GM19324 (cell line): ENCODE measurements at regions not wholly inside any gene's neighbourhood (a gene's known extent, or its start where the extent isn't known, plus 50 kb on each side); places are given as distances from the start of the nearest gene placed in this dataset.
"Not testable (repeated sequence)": the region's sequence is repeated elsewhere in the genome, so short reads cannot be mapped to it uniquely, and the experiment has no call there.

ENCODE experiments used
- ATAC-seq: cut with Tn5 transposase; IDR thresholded peaks from one replicate; pipeline ENCODE4 v1.9.1; 2021; ENCODE audit warnings: mild to moderate bottlenecking, moderate library complexity; ENCODE audit not compliant: unreplicated experiment, low FRiP score

- ATAC-seq: no peak
These were observed 727.7 kb upstream of the NCAM2 start for GRCh38 chr21:20270365-20271055.

- no peak for ATAC-seq
These were observed 725.3 kb upstream of the NCAM2 start for GRCh38 chr21:20272791-20273362.

DNA sequence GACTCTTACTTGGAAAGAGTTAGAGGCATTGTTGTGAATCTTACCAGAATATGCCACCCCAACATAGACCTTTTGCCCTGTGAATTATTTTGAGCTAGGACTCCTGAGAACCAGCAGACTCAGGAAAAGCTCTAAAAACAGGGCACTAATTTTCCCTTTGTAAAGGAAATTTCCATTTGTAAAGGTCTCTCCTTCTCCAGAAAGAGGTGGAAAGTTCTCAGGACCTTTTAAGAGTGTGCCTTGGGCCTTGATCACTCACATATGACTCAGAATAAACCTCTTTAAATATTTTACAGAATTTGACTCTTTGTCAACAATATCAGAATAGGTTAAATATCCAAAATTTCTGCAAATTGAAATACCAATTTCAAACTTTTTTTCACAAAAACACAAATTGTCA lies 721.8 kb upstream of the NCAM2 start:
- no peak for ATAC-seq

- no peak for ATAC-seq
These were observed 721.3 kb upstream of the NCAM2 start for GRCh38 chr21:20276954-20277353.

- no peak for ATAC-seq
These were observed 714.4 kb upstream of the NCAM2 start for GRCh38 chr21:20283836-20284235.

DNA sequence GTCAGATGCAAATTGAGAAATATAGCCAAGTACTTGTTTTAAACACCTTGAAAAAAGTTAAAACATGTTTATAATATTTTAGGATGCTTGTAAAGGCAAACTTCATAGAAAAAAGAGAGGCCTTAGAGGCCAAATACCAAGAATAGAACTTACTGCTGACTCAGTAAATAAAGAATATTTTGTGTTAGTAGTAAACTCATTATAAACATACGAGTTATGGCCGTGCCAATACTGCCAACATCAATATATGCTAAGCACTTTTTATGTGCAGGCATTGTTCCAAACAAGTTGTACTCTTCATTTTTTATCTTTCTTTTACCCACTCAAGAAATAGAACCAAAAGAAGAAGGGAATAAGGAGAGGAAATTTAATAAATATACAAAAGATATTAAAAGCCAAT lies 705.9 kb upstream of the NCAM2 start:
- ATAC-seq: no peak

- not testable (repeated sequence) for ATAC-seq
These were observed 705.4 kb upstream of the NCAM2 start for GRCh38 chr21:20292854-20293253.

DNA sequence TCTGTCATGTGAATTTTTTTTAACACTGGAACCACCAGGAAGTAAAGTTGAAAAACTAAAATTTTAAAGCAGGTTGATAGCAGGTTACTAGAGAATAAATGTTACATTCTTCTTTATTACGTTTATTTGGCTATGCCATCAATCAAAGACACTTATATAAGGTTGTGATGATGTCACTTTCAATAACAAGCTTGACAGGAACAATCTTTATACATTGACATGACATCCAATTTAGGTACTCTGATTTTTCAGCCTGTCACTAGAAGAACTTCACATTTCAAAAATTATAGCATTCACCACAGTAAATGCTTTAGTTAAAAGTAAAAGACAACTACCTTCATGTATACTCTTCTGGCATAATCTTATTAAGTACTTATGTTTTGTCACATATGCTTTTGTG lies 696.8 kb upstream of the NCAM2 start:
- no peak for ATAC-seq

DNA sequence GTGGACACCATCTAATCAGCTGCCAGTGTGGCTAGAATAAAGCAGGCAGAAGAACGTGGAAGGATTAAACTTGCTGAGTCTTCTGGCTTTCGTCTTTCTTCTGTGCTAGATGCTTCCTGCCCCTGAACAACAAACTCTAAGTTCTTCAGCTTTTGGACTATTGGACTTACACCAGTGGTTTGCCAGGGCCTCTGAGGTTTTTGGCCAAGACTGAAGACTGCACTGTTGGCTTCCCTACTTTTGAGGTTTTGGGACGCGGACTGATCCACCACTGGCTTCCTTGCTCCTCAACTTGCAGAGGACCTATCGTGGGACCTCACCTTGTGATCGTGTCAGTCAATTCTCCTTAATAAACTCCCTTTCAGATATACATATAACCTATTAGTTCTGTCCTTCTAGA lies 696.1 kb upstream of the NCAM2 start:
- no peak for ATAC-seq

- no peak for ATAC-seq
These were observed 691.4 kb upstream of the NCAM2 start for GRCh38 chr21:20306836-20307235.

GRCh38 chr21:20308586-20309315 lies 689.5 kb upstream of the NCAM2 start:
- ATAC-seq: no peak

DNA sequence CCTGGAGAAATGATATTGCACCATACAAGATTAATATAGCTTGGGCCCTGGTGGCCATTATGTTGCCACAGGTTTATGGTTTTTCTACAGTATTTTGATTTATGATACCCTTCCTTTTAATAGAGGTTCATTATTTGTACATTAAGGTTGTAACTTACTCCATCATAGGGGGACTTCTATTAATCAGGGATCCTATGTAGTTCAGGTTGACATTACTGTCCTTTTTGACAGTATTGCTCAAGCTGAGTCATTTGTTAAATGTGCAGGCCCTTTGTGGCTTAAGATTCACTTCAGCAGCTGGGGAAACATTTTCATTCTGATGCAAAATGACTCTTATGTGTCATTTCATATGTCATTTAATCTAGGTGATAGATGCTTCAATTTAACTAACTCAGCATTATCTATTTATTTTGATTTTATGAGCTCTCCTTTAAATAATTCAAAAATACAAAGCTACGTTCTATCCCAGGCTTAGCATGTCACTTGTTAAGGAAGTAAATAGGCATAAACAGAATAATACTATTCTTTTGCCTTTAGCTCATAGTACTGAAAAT lies 686.9 kb upstream of the NCAM2 start:
- ATAC-seq: no peak

DNA sequence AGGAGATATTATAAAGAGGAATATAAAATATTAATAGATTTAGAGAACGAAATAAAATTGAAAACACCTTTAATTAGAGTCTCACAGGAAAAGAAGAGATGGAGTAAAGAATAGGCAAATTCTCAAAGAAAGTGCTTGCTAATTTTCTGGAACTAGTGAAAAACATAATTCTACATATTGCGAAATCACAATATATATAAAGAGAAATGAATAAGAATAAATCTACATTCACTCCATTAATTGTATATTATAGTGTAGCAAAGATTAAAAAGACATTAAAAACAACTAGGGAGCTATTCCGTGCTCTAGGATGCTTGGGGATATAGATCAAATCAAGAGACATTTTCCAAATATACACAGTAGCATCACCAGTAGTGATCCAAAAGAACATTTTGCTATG lies 685.2 kb upstream of the NCAM2 start:
- ATAC-seq: no peak

- ATAC-seq: no peak
These were observed 683.2 kb upstream of the NCAM2 start for GRCh38 chr21:20315042-20315441.

- ATAC-seq: no peak
These were observed 668.6 kb upstream of the NCAM2 start for GRCh38 chr21:20329636-20330035.

DNA sequence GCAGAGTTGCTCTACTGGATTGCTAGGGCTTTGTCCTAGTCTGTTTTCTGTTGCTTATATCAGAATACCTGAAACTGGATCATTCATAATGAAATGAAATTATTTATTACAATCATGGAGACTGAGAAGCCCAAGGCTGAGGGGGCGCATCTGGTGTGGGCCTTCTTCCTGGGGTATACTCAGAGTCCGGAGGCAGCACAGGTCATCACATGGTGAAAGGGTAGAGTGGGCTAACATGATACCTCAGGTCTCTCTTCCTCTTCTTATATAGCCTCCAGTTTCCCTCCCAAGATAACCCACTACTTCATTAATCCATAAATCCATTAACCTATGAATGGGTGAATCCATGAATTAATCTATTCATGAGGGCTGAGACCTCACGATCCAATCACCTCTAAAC lies 667.6 kb upstream of the NCAM2 start:
- ATAC-seq: no peak

GRCh38 chr21:20334585-20334984 lies 663.6 kb upstream of the NCAM2 start:
- no peak for ATAC-seq

DNA sequence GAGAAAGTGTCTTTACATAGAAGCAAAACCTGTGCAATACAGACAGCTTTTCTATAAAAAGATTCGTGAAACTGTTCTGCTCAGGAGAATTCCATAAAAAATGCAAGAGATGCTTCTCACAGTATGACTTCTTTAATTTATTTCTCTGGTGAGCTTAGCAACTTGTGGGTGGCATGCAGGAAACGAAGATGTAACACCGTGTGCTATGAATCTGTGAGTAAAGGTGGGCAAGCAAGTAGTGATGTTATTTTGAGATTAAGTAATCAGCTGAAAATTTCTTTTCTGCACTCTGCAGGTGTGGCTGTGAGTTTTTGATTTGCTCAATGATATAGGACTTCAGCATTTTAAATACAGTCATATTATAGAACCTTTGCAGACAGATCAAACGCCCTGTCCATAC lies 656.8 kb upstream of the NCAM2 start:
- no peak for ATAC-seq

GRCh38 chr21:20343186-20343585 lies 655.0 kb upstream of the NCAM2 start:
- ATAC-seq: no peak

DNA sequence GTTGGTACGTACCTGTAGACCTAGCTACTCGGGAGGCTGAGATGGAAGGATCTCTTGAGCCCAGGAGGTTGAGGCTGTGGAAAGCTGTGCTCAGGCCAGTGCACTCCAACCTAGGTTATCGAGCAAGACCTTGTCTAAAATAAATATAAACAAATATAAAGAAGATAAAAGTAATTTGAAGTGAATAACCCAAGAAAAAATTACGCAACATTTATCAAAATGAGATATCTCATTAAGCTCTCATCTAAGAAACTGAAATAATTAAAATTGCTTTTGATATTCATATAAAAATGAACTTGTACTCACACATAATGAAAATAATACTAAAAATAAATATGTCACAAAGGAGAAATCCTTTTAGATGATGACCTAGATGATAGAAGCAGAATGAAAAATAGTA lies 647.1 kb upstream of the NCAM2 start:
- no peak for ATAC-seq

- ATAC-seq: no peak
These were observed 644.9 kb upstream of the NCAM2 start for GRCh38 chr21:20353351-20353750.

GRCh38 chr21:20373031-20373430 lies 625.2 kb upstream of the NCAM2 start:
- ATAC-seq: no peak
